Pancreas (tissue), 10 donors: ENCODE measurements at regions not wholly inside any gene's neighbourhood (a gene's known extent, or its start where the extent isn't known, plus 50 kb on each side); places are given as distances from the start of the nearest gene placed in this dataset.
A peak's percentile ranks its signal among the peaks of the same experiment; 100 is the strongest.
"Not testable (repeated sequence)": the region's sequence is repeated elsewhere in the genome, so short reads cannot be mapped to it uniquely, and the experiment has no call there.

Experiments
- ATAC-seq, 4 donors: fragments of 200-7000 bp; cut with Tn5 transposase; one replicate each; pipeline versions ENCODE4 v1.8.0 to v1.9.1; 2020; ENCODE audit warnings: mild to moderate bottlenecking in 4 of 4, moderate library complexity in 4 of 4
- DNase-seq, 6 donors: peaks; one replicate each; pipeline ENCODE4 v3.0.0-alpha.2; 2020
- FAIRE-seq: peaks from 2 replicates; lab custom pipeline; 2012; peaks lifted over from hg19 to GRCh38; lab: Jason Lieb, UNC
- H3K27ac ChIP-seq, 4 donors: fragments of 200-600 bp; sonication (generic); 1 replicate in 3 of 4; 2 replicates in 1 of 4; pipeline versions ENCODE4 v1.5.0 to v1.8.0; 2020
- H3K27me3 ChIP-seq, 4 donors: fragments of 200-600 bp; one replicate each; pipeline ENCODE4 v1.8.0; 2021
- H3K36me3 ChIP-seq, 3 donors: fragments of 200-600 bp; sonication (generic) in 1 of 3; one replicate each; pipeline versions ENCODE4 v1.5.0 to v1.8.0; 2020 to 2021
- H3K4me1 ChIP-seq, 3 donors: fragments of 200-600 bp; one replicate each; pipeline ENCODE4 v1.8.0; 2021
- H3K4me3 ChIP-seq, 4 donors: fragments of 200-600 bp; sonication (generic) in 2 of 4; one replicate each; pipeline versions ENCODE4 v1.5.0 to v1.8.0; 2020 to 2021
- H3K9me3 ChIP-seq, 4 donors: fragments of 200-600 bp; one replicate each; pipeline ENCODE4 v1.8.0; 2021
- CTCF ChIP-seq, 4 donors: fragments of 200-600 bp; sonication (generic) in 3 of 4; IDR thresholded peaks; one replicate each; pipeline versions ENCODE4 v1.5.0 to v1.8.0; 2021; ENCODE audit warnings: antibody characterized with exemption in 4 of 4
- WGBS, 2 donors: extraction: QIAGEN DNeasy Blood & Tissue Kit; methylation state at CpG; one replicate each; pipeline ENCODE4 v1.1.7; 2013; 5-methylcytosine and 5-hydroxymethylcytosine counted together
- intact Hi-C, 3 donors: fragments of 100-400 bp; cut with DNase I; formaldehyde crosslinking; loops; one replicate each; pipeline versions ENCODE4 v1.11.1 to v1.14.2; 2022
- donor health status: healthy with polysubstance abuse.
- donor health status: DM: no; HTN: no; CAD: no; lungs with moderate emphysema.
- donor health status: DM: no; HTN: no; CAD: no.
- donor health status: control.
- donor health status: control.
- donor health status: Bipolar disorder and iron deficiency.
- donor health status: DM: yes; HTN: yes; CAD: no.
- donor health status: DM: no; HTN: no; CAD: no.
- donor health status: DM: no; HTN: no; CAD: no.
- donor health status: DM: yes; HTN: yes; CAD: no.

- ATAC-seq, result no peak
- peaks cover 0 to 5% (median 0%) of the 10 kb centered on the region in 3 donors for H3K4me1 ChIP-seq
- H3K27me3 ChIP-seq, result no peaks in the 10 kb centered on the region
- FAIRE-seq, result no peak
- no peak overlapping the region for H3K27ac ChIP-seq
- WGBS, 2 donors, result 81 to 93% methylated on average over 4 of the region's 4 CpGs
- H3K9me3 ChIP-seq, result no peaks in the 10 kb centered on the region
- intact Hi-C loops, result loop anchor here in 1 of 3 donors (10.0 kb wide), 1 partner anchor 178 kb away; no protein-coding TSS in a partner anchor
- TF ChIP-seq CTCF (IDR thresholded peaks at IDR 0.05), result no peak
- DNase-seq, result no peak
- H3K36me3 ChIP-seq, result no peaks in the 10 kb centered on the region
- H3K4me3 ChIP-seq, result no peak overlapping the region
Measured at GRCh38 chr9:7316967-7317366, 482.6 kb downstream of the DMAC1 start.

GRCh38 chr9:7316166-7316795 is 483.3 kb downstream of the DMAC1 start:
- H3K9me3 ChIP-seq, result no peaks in the 10 kb centered on the region
- FAIRE-seq (no peak), ATAC-seq (peak in 3 of 4 donors; percentile 19 to 65 (median 58)), DNase-seq (no peak)
- no peak overlapping the region for H3K27ac ChIP-seq
- H3K27me3 ChIP-seq, result no peaks in the 10 kb centered on the region
- H3K4me3 ChIP-seq, result no peak overlapping the region
- 70 to 79% methylated on average over 3 of the region's 3 CpGs for WGBS, 2 donors
- no peak for TF ChIP-seq CTCF (IDR thresholded peaks at IDR 0.05)
- peaks cover 0 to 5% (median 0%) of the 10 kb centered on the region in 3 donors for H3K4me1 ChIP-seq
- intact Hi-C loops, result loop anchor here in 1 of 3 donors (10.0 kb wide), 1 partner anchor 179 kb away; no protein-coding TSS in a partner anchor
- H3K36me3 ChIP-seq, result no peaks in the 10 kb centered on the region

- Histone ChIP-seq H3K4me1 (peaks cover 0 to 5% (median 0%) of the 10 kb centered on the region in 3 donors), H3K4me3 (no peak overlapping the region), H3K27me3 (no peaks in the 10 kb centered on the region), H3K36me3 (no peaks in the 10 kb centered on the region), H3K27ac (no peak overlapping the region), H3K9me3 (peaks cover 0 to 4% (median 0%) of the 10 kb centered on the region in 4 donors)
- FAIRE-seq, result no peak
- intact Hi-C loops, result loop anchor here in 1 of 3 donors (10.0 kb wide), 1 partner anchor 179 kb away; no protein-coding TSS in a partner anchor
- ATAC-seq, result peak in 3 of 4 donors; percentile 35 to 84 (median 63)
- no peak for DNase-seq
- TF ChIP-seq CTCF (IDR thresholded peaks at IDR 0.05), result no peak
- WGBS, 2 donors, result 29 to 41% methylated on average over 3 of the region's 3 CpGs
Measured at GRCh38 chr9:7315746-7316145, 483.8 kb downstream of the DMAC1 start.

GRCh38 chr9:7315116-7315515 is 484.5 kb downstream of the DMAC1 start:
- no peak for DNase-seq
- Histone ChIP-seq H3K36me3 (no peaks in the 10 kb centered on the region), H3K4me1 (peaks cover 0 to 5% (median 0%) of the 10 kb centered on the region in 3 donors), H3K9me3 (peaks cover 0 to 5% (median 0%) of the 10 kb centered on the region in 4 donors), H3K4me3 (no peak overlapping the region), H3K27ac (no peak overlapping the region), H3K27me3 (no peaks in the 10 kb centered on the region)
- ATAC-seq, result no peak
- intact Hi-C loops, result loop anchor here in 1 of 3 donors (10.0 kb wide), 1 partner anchor 180 kb away; no protein-coding TSS in a partner anchor
- FAIRE-seq, result no peak
- TF ChIP-seq CTCF (IDR thresholded peaks at IDR 0.05), result no peak
- 83 to 87% methylated on average over 3 of the region's 3 CpGs for WGBS, 2 donors

- ATAC-seq, result no peak
Measured at GRCh38 chr9:7313389-7313788, 486.2 kb downstream of the DMAC1 start.

GRCh38 chr9:7309051-7309450 is 490.5 kb downstream of the DMAC1 start:
- FAIRE-seq, H3K36me3 ChIP-seq, H3K27ac ChIP-seq, H3K4me1 ChIP-seq, ATAC-seq, H3K9me3 ChIP-seq, H3K4me3 ChIP-seq, DNase-seq, H3K27me3 ChIP-seq, intact Hi-C loops: not testable (repeated sequence)
- WGBS, 2 donors, result 70 to 78% methylated on average over 6 to 7 of the region's 7 CpGs

More at GRCh38 chr9:7313389-7313788, 486.2 kb downstream of the DMAC1 start:
- peaks cover 0 to 5% (median 0%) of the 10 kb centered on the region in 3 donors for H3K4me1 ChIP-seq
- H3K4me3 ChIP-seq, result no peak overlapping the region
- DNase-seq, result no peak
- no peak overlapping the region for H3K27ac ChIP-seq
- intact Hi-C loops, result loop anchor here in 1 of 3 donors (10.0 kb wide), 1 partner anchor 181 kb away; no protein-coding TSS in a partner anchor
- peaks cover 0 to 5% (median 0%) of the 10 kb centered on the region in 4 donors for H3K9me3 ChIP-seq
- FAIRE-seq, result no peak
- no peaks in the 10 kb centered on the region for H3K36me3 ChIP-seq
- no peak for TF ChIP-seq CTCF (IDR thresholded peaks at IDR 0.05)
- 87 to 92% methylated on average over 1 of the region's 1 CpG for WGBS, 2 donors
- no peaks in the 10 kb centered on the region for H3K27me3 ChIP-seq
